ENCODE measurements at regions not wholly inside any gene's neighbourhood (a gene's known extent, or its start where the extent isn't known, plus 50 kb on each side); places are given as distances from the start of the nearest gene placed in this dataset.

DNA sequence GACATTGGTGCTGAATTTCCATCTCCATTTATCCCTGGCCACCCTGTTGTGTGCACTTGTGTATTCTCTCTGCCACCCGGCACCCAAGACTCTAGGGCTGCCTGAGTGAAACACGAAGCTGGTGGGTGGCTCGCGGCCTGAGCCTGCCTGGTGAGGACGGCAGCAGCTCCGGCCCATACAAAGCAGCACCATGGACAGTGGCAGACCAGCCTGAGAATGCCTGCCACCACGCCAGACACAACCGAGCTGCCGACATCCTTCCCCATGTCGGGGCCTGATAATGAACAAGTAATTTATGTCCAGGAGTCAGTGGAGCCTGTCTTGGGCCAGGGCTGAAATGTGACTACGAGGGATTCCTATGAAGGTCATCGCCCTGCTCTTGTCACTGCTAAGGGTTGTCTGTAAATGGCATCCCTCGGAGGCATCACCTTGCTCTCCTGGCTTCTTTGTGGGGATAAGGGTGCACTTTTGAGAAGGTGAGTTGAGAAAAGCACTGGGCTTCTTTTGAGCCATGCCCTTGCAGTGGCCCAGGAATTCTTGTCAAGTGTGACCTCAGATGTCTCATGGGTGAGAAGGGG is 175.7 kb downstream of the MELK start:
- CTCF ChIA-PET (ENCODE audit: low intra/inter-chr PET ratio, low total read pairs) = no interaction called here
- no TSS peak for BruUV-seq (replicated peaks)
- H2AFZ ChIP-seq (ENCODE audit: low read length) = no peak overlapping the region
- no peaks in the 10 kb centered on the region for H3K79me2 ChIP-seq (ENCODE audit: insufficient read depth, low read length)
- no peak overlapping the region for H3K9ac ChIP-seq (ENCODE audit: insufficient read depth, low read depth, low read length)
- no peaks in the 10 kb centered on the region for H3K36me3 ChIP-seq (replicated peaks in 1 of 2; ENCODE audit: control insufficient read depth in 1 of 2, insufficient read depth in 2 of 2, low read length in 2 of 2)
- 27% methylated on average over 4 of the region's 13 CpGs for WGBS (ENCODE audit: low lambda C conversion rate)
- no peaks in the 10 kb centered on the region for H3K4me1 ChIP-seq (ENCODE audit: insufficient read depth, low read length)
- in situ Hi-C loops (cut with HindIII; ENCODE audit: extremely low pct_ligation_motif_present, low pct_unique_long_range_greater_than_20kb) = no loop called here
- no peak overlapping the region for H3K4me3 ChIP-seq (replicated peaks in 1 of 3; ENCODE audit: insufficient read depth in 1 of 3, low read depth in 2 of 3, low read length in 3 of 3)
- ATAC-seq = peak; percentile 89
- no peak overlapping the region for H3K27ac ChIP-seq (ENCODE audit: extremely low read length, insufficient read depth, low read length)
- no peak for FAIRE-seq
- H4K20me1 ChIP-seq (ENCODE audit: insufficient read depth, low read length) = no peaks in the 10 kb centered on the region
- POLR2A ChIA-PET = no interaction called here
- H3K27me3 ChIP-seq (ENCODE audit: control insufficient read depth in 1 of 2, insufficient read depth in 2 of 2, low read length in 2 of 2) = peaks cover 0 to 14% of the 10 kb centered on the region in 2 experiments; a peak in 4 of 5 replicates
- DNase-seq (ENCODE audit: low spot score) = no peak
- no peak overlapping the region for H3K4me2 ChIP-seq (ENCODE audit: low read depth, low read length)
- intact Hi-C loops (cut with micrococcal nuclease; ENCODE audit: unreplicated experiment) = no loop called here
- H3K9me3 ChIP-seq (ENCODE audit: low read length) = no peaks in the 10 kb centered on the region
- TF ChIP-seq FOXP1 (IDR thresholded peaks at IDR 0.05) = no peak
- TF ChIP-seq FOXP1 (CRISPR knock-in tag; IDR thresholded peaks at IDR 0.05) = no peak
- TF ChIP-seq, protein P1, sequence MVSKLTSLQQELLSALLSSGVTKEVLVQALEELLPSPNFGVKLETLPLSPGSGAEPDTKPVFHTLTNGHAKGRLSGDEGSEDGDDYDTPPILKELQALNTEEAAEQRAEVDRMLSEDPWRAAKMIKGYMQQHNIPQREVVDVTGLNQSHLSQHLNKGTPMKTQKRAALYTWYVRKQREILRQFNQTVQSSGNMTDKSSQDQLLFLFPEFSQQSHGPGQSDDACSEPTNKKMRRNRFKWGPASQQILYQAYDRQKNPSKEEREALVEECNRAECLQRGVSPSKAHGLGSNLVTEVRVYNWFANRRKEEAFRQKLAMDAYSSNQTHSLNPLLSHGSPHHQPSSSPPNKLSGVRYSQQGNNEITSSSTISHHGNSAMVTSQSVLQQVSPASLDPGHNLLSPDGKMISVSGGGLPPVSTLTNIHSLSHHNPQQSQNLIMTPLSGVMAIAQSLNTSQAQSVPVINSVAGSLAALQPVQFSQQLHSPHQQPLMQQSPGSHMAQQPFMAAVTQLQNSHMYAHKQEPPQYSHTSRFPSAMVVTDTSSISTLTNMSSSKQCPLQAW (CRISPR knock-in tag; IDR thresholded peaks at IDR 0.05) = no peak
- no peak for TF ChIP-seq ZNF230 (CRISPR knock-in tag; IDR thresholded peaks at IDR 0.05)
- no peak for TF ChIP-seq KAT7 (CRISPR knock-in tag; IDR thresholded peaks at IDR 0.05; ENCODE audit: borderline replicate concordance)
- TF ChIP-seq, protein P2, sequence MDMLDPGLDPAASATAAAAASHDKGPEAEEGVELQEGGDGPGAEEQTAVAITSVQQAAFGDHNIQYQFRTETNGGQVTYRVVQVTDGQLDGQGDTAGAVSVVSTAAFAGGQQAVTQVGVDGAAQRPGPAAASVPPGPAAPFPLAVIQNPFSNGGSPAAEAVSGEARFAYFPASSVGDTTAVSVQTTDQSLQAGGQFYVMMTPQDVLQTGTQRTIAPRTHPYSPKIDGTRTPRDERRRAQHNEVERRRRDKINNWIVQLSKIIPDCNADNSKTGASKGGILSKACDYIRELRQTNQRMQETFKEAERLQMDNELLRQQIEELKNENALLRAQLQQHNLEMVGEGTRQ (IDR thresholded peaks at IDR 0.05; ENCODE audit: low read depth, low read length) = no peak
- TF ChIP-seq, protein P2 (CRISPR knock-in tag; IDR thresholded peaks at IDR 0.05; ENCODE audit: borderline replicate concordance) = no peak
- TF ChIP-seq EEA1 (CRISPR knock-in tag; IDR thresholded peaks at IDR 0.05; ENCODE audit: borderline replicate concordance) = no peak
- no peak for TF ChIP-seq ZNF460 (CRISPR knock-in tag; IDR thresholded peaks at IDR 0.05; ENCODE audit: borderline replicate concordance)
- TF ChIP-seq MAFK (conservative IDR thresholded peaks at IDR 0.05 in 1 of 2, IDR thresholded peaks at IDR 0.05 in 1 of 2; ENCODE audit: low read length in 2 of 2) = no peak
- TF ChIP-seq, protein P3, sequence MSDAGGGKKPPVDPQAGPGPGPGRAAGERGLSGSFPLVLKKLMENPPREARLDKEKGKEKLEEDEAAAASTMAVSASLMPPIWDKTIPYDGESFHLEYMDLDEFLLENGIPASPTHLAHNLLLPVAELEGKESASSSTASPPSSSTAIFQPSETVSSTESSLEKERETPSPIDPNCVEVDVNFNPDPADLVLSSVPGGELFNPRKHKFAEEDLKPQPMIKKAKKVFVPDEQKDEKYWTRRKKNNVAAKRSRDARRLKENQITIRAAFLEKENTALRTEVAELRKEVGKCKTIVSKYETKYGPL (CRISPR knock-in tag; IDR thresholded peaks at IDR 0.05) = no peak
- TF ChIP-seq, protein P4, sequence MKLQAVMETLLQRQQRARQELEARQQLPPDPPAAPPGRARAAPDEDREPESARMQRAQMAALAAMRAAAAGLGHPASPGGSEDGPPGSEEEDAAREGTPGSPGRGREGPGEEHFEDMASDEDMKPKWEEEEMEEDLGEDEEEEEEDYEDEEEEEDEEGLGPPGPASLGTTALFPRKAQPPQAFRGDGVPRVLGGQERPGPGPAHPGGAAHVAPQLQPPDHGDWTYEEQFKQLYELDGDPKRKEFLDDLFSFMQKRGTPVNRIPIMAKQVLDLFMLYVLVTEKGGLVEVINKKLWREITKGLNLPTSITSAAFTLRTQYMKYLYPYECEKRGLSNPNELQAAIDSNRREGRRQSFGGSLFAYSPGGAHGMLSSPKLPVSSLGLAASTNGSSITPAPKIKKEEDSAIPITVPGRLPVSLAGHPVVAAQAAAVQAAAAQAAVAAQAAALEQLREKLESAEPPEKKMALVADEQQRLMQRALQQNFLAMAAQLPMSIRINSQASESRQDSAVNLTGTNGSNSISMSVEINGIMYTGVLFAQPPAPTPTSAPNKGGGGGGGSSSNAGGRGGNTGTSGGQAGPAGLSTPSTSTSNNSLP (IDR thresholded peaks at IDR 0.05; ENCODE audit: low read depth, low read length) = no peak
- TF ChIP-seq ZNF468 (CRISPR knock-in tag; IDR thresholded peaks at IDR 0.05) = no peak
- TF ChIP-seq SP140L (CRISPR knock-in tag; IDR thresholded peaks at IDR 0.05; ENCODE audit: borderline replicate concordance) = no peak
- TF ChIP-seq SRF (IDR thresholded peaks at IDR 0.05; ENCODE audit: low read depth, low read length) = no peak
- TF ChIP-seq REL (CRISPR knock-in tag; conservative IDR thresholded peaks at IDR 0.05) = 0 out of 2 replicates have a peak, but pooled peaks have one; percentile 36
- TF ChIP-seq ZNF780A (CRISPR knock-in tag; IDR thresholded peaks at IDR 0.05) = peak; percentile 68; the same call in 1 of the 2 replicates
- TF ChIP-seq ZNF335 (CRISPR knock-in tag; IDR thresholded peaks at IDR 0.05) = no peak
- no peak for TF ChIP-seq NR3C1 (CRISPR knock-in tag; IDR thresholded peaks at IDR 0.05)
- TF ChIP-seq ZNF75D (CRISPR knock-in tag; IDR thresholded peaks at IDR 0.05; ENCODE audit: borderline replicate concordance) = no peak
- no peak for TF ChIP-seq PHF5A (CRISPR knock-in tag; IDR thresholded peaks at IDR 0.05; ENCODE audit: low read depth, unreplicated experiment)
